Liver (tissue), 8 donors: ENCODE measurements at regions not wholly inside any gene's neighbourhood (a gene's known extent, or its start where the extent isn't known, plus 50 kb on each side); places are given as distances from the start of the nearest gene placed in this dataset.
"Not testable (repeated sequence)": the region's sequence is repeated elsewhere in the genome, so short reads cannot be mapped to it uniquely, and the experiment has no call there.

Source experiments
- DNase-seq: peaks from one replicate; pipeline ENCODE4 v3.0.0-alpha.2; 2017; ENCODE audit warnings: low spot score
- H3K27ac ChIP-seq, 2 donors: one replicate each; pipeline ENCODE4 v1.7.0; 2013; ENCODE audit warnings: inconsistent platforms in 2 of 2, low read length in 2 of 2, control low read depth in 1 of 2, low read depth in 1 of 2, mild to moderate bottlenecking in 1 of 2
- H3K27me3 ChIP-seq, 4 donors: one replicate each; pipeline versions ENCODE4 v1.6.1 to v1.7.0; 2013; ENCODE audit warnings: low read length in 3 of 4, inconsistent platforms in 1 of 4, mild to moderate bottlenecking in 1 of 4, moderate library complexity in 1 of 4; ENCODE audit not compliant: control insufficient read depth in 4 of 4, insufficient read depth in 4 of 4
- H3K36me3 ChIP-seq, 4 donors: one replicate each; pipeline versions ENCODE4 v1.6.1 to v1.7.0; 2013; ENCODE audit warnings: low read length in 3 of 4, mild to moderate bottlenecking in 3 of 4, low read depth in 1 of 4, moderate library complexity in 1 of 4; ENCODE audit not compliant: control insufficient read depth in 4 of 4, insufficient read depth in 3 of 4
- H3K4me1 ChIP-seq, 4 donors: one replicate each; pipeline versions ENCODE4 v1.6.1 to v1.7.0; 2013; ENCODE audit warnings: low read length in 3 of 4, mild to moderate bottlenecking in 3 of 4, moderate library complexity in 1 of 4; ENCODE audit not compliant: control insufficient read depth in 4 of 4, insufficient read depth in 4 of 4
- H3K4me3 ChIP-seq, 3 donors: one replicate each; pipeline versions ENCODE4 v1.6.1 to v1.7.0; 2013; ENCODE audit warnings: low read length in 3 of 3, control low read depth in 1 of 3, low read depth in 1 of 3, mild to moderate bottlenecking in 1 of 3
- H3K9ac ChIP-seq, 2 donors: one replicate each; pipeline ENCODE4 v1.7.0; 2013; ENCODE audit warnings: low read length in 2 of 2, mild to moderate bottlenecking in 2 of 2, moderate library complexity in 2 of 2, control low read depth in 1 of 2, low read depth in 1 of 2
- H3K9me3 ChIP-seq, 4 donors: one replicate each; pipeline versions ENCODE4 v1.6.1 to v1.7.0; 2013; ENCODE audit warnings: low read length in 3 of 4; ENCODE audit not compliant: control insufficient read depth in 4 of 4
- ATF3 ChIP-seq: IDR thresholded peaks from 2 replicates; pipeline ENCODE4 v1.6.1; 2016; ENCODE audit warnings: antibody characterized with exemption
- CTCF ChIP-seq: fragments of 150-350 bp; IDR thresholded peaks from 2 replicates; pipeline ENCODE4 v1.5.1; 2017; ENCODE audit warnings: improper control_type of control experiment, low read depth, low read length; ENCODE audit not compliant: missing input control
- FOXA2 ChIP-seq: IDR thresholded peaks from 2 replicates; pipeline ENCODE4 v1.6.1; 2016; ENCODE audit warnings: antibody characterized with exemption
- GABPA ChIP-seq, 2 donors: IDR thresholded peaks in 1 of 2; conservative IDR thresholded peaks in 1 of 2; 2 replicates each; pipeline ENCODE4 v1.6.1; 2016; ENCODE audit warnings: antibody characterized with exemption in 2 of 2, mild to moderate bottlenecking in 1 of 2, moderate library complexity in 1 of 2
- HNF4A ChIP-seq, 2 donors: conservative IDR thresholded peaks; 2 replicates each; pipeline ENCODE4 v1.6.1; 2016; ENCODE audit warnings: antibody characterized with exemption in 2 of 2, mild to moderate bottlenecking in 2 of 2
- HNF4G ChIP-seq: IDR thresholded peaks from 2 replicates; pipeline ENCODE4 v1.6.1; 2016; ENCODE audit warnings: antibody characterized with exemption
- JUND ChIP-seq, 2 donors: IDR thresholded peaks; 2 replicates each; pipeline ENCODE4 v1.6.1; 2016; ENCODE audit warnings: antibody characterized with exemption in 2 of 2
- MAX ChIP-seq: IDR thresholded peaks from 2 replicates; pipeline ENCODE4 v1.6.1; 2016; ENCODE audit warnings: antibody characterized with exemption
- REST ChIP-seq: IDR thresholded peaks from 2 replicates; pipeline ENCODE4 v1.6.1; 2016; ENCODE audit warnings: antibody characterized with exemption, mild to moderate bottlenecking
- RXRA ChIP-seq, 2 donors: IDR thresholded peaks; 2 replicates each; pipeline ENCODE4 v1.6.1; 2017 to 2018; ENCODE audit warnings: antibody characterized with exemption in 2 of 2, mild to moderate bottlenecking in 1 of 2
- TAF1 ChIP-seq: conservative IDR thresholded peaks from 2 replicates; pipeline ENCODE4 v1.6.1; 2016; ENCODE audit warnings: antibody characterized with exemption, mild to moderate bottlenecking
- YY1 ChIP-seq: IDR thresholded peaks from 2 replicates; pipeline ENCODE4 v1.6.1; 2016; ENCODE audit warnings: antibody characterized with exemption, mild to moderate bottlenecking
- ZBTB33 ChIP-seq: IDR thresholded peaks from 2 replicates; pipeline ENCODE4 v1.6.1; 2016; ENCODE audit warnings: antibody characterized with exemption
- WGBS: extraction: QIAGEN DNeasy Blood & Tissue Kit; methylation state at CpG from one replicate; pipeline ENCODE4 v1.1.7; 2013; 5-methylcytosine and 5-hydroxymethylcytosine counted together
- donor health status: healthy.
- donor health status: healthy.
- donor health status: healthy.
- donor health status: healthy.
- donor health status: healthy.

GRCh38 chr1:172941945-172942344 is 108.8 kb downstream of the TNFSF18 start:
- H3K9ac ChIP-seq = no peak overlapping the region
- no peaks in the 10 kb centered on the region for H3K4me1 ChIP-seq
- no peaks in the 10 kb centered on the region for H3K27me3 ChIP-seq
- DNase-seq = no peak
- no peaks in the 10 kb centered on the region for H3K9me3 ChIP-seq
- no peaks in the 10 kb centered on the region for H3K36me3 ChIP-seq
- no peak overlapping the region for H3K4me3 ChIP-seq
- WGBS = 88% methylated on average over 2 of the region's 2 CpGs
- no peak overlapping the region for H3K27ac ChIP-seq
- no peak for TF ChIP-seq TAF1
- TF ChIP-seq GABPA (IDR thresholded peaks at IDR 0.05 in 1 of 2, conservative IDR thresholded peaks at IDR 0.05 in 1 of 2) = no peak
- no peak for TF ChIP-seq MAX
- TF ChIP-seq RXRA (IDR thresholded peaks at IDR 0.05) = no peak
- TF ChIP-seq ZBTB33 = no peak
- no peak for TF ChIP-seq HNF4A (conservative IDR thresholded peaks at IDR 0.05)
- no peak for TF ChIP-seq JUND (IDR thresholded peaks at IDR 0.05)
- TF ChIP-seq ATF3 = no peak
- TF ChIP-seq REST = no peak
- TF ChIP-seq HNF4G = no peak
- TF ChIP-seq FOXA2 = no peak
- no peak for TF ChIP-seq YY1
- no peak for TF ChIP-seq CTCF

- H3K9me3 ChIP-seq, H3K27me3 ChIP-seq, DNase-seq, H3K36me3 ChIP-seq, H3K4me1 ChIP-seq, H3K27ac ChIP-seq, H3K9ac ChIP-seq, H3K4me3 ChIP-seq: not testable (repeated sequence)
- WGBS = 77% methylated on average over 2 of the region's 2 CpGs
These were observed 107.6 kb downstream of the TNFSF18 start for GRCh38 chr1:172943138-172943537.
